ENCODE measurements at regions not wholly inside any gene's neighbourhood (a gene's known extent, or its start where the extent isn't known, plus 50 kb on each side); places are given as distances from the start of the nearest gene placed in this dataset.

GRCh38 chr18:60022671-60023276 is 123.0 kb downstream of the PMAIP1 start:
- Histone ChIP-seq H2AFZ (ENCODE audit: low read length) (no peak overlapping the region), H3K9ac (ENCODE audit: low read depth, low read length, poor library complexity, severe bottlenecking) (no peak overlapping the region), H3K27me3 (ENCODE audit: insufficient read depth, low read length, poor library complexity, severe bottlenecking) (no peaks in the 10 kb centered on the region)

GRCh38 chr18:60021556-60021955 is 121.8 kb downstream of the PMAIP1 start:
- Histone ChIP-seq H3K36me3 (ENCODE audit: insufficient read depth, low read length) (no peaks in the 10 kb centered on the region), H3K27me3 (ENCODE audit: insufficient read depth, low read length, poor library complexity, severe bottlenecking) (no peaks in the 10 kb centered on the region), H3K9ac (ENCODE audit: low read depth, low read length, poor library complexity, severe bottlenecking) (no peak overlapping the region), H3F3A (ENCODE audit: low read depth) (no peaks in the 10 kb centered on the region), H3K9me3 (ENCODE audit: insufficient read depth, low read depth, low read length) (no peaks in the 10 kb centered on the region), H3K4me3 (ENCODE audit: low read length, poor library complexity, severe bottlenecking) (no peak overlapping the region), H3K4me1 (ENCODE audit: insufficient read depth, low read length, poor library complexity, severe bottlenecking) (no peaks in the 10 kb centered on the region), H2AFZ (ENCODE audit: low read length) (no peak overlapping the region), H3K9me2 (replicated peaks; ENCODE audit: low read depth, low read length) (no peaks in the 10 kb centered on the region), H3K79me2 (ENCODE audit: insufficient read depth, low read length) (no peaks in the 10 kb centered on the region), H4K20me1 (ENCODE audit: insufficient read depth, low read length, poor library complexity, severe bottlenecking) (no peaks in the 10 kb centered on the region), H3K4me2 (ENCODE audit: low read depth, low read length, poor library complexity, severe bottlenecking) (no peak overlapping the region)
- no peak for TF ChIP-seq EZH2phosphoT487 (IDR thresholded peaks at IDR 0.05; ENCODE audit: borderline replicate concordance)

More at GRCh38 chr18:60022671-60023276, 123.0 kb downstream of the PMAIP1 start:
- TF ChIP-seq CTCF (conservative IDR thresholded peaks at IDR 0.05; ENCODE audit: low read length) (no peak), EZH2phosphoT487 (IDR thresholded peaks at IDR 0.05; ENCODE audit: borderline replicate concordance) (no peak)
- no peaks in the 10 kb centered on the region for H4K20me1 ChIP-seq (ENCODE audit: insufficient read depth, low read length, poor library complexity, severe bottlenecking)
- H3K9me3 ChIP-seq (ENCODE audit: insufficient read depth, low read depth, low read length) = no peaks in the 10 kb centered on the region
- no peak overlapping the region for H3K4me2 ChIP-seq (ENCODE audit: low read depth, low read length, poor library complexity, severe bottlenecking)
- H3K36me3 ChIP-seq (ENCODE audit: insufficient read depth, low read length) = no peaks in the 10 kb centered on the region
- no peaks in the 10 kb centered on the region for H3K9me2 ChIP-seq (replicated peaks; ENCODE audit: low read depth, low read length)
- no peaks in the 10 kb centered on the region for H3K4me1 ChIP-seq (ENCODE audit: insufficient read depth, low read length, poor library complexity, severe bottlenecking)
- no peak overlapping the region for H3K4me3 ChIP-seq (ENCODE audit: low read length, poor library complexity, severe bottlenecking)
- no peaks in the 10 kb centered on the region for H3K79me2 ChIP-seq (ENCODE audit: insufficient read depth, low read length)
- H3F3A ChIP-seq (ENCODE audit: low read depth) = no peaks in the 10 kb centered on the region

- Histone ChIP-seq H3K27me3 (ENCODE audit: insufficient read depth, low read length, poor library complexity, severe bottlenecking) (no peaks in the 10 kb centered on the region), H3K36me3 (ENCODE audit: insufficient read depth, low read length) (no peaks in the 10 kb centered on the region), H3F3A (ENCODE audit: low read depth) (no peaks in the 10 kb centered on the region), H3K9ac (ENCODE audit: low read depth, low read length, poor library complexity, severe bottlenecking) (no peak overlapping the region), H3K9me2 (replicated peaks; ENCODE audit: low read depth, low read length) (no peaks in the 10 kb centered on the region), H2AFZ (ENCODE audit: low read length) (no peak overlapping the region), H3K79me2 (ENCODE audit: insufficient read depth, low read length) (no peaks in the 10 kb centered on the region), H3K9me3 (ENCODE audit: insufficient read depth, low read depth, low read length) (no peaks in the 10 kb centered on the region), H3K4me2 (ENCODE audit: low read depth, low read length, poor library complexity, severe bottlenecking) (no peak overlapping the region), H4K20me1 (ENCODE audit: insufficient read depth, low read length, poor library complexity, severe bottlenecking) (no peaks in the 10 kb centered on the region), H3K4me1 (ENCODE audit: insufficient read depth, low read length, poor library complexity, severe bottlenecking) (no peaks in the 10 kb centered on the region), H3K4me3 (ENCODE audit: low read length, poor library complexity, severe bottlenecking) (no peak overlapping the region)
- no peak for TF ChIP-seq CTCF (conservative IDR thresholded peaks at IDR 0.05; ENCODE audit: low read length)
- no peak for TF ChIP-seq EZH2phosphoT487 (IDR thresholded peaks at IDR 0.05; ENCODE audit: borderline replicate concordance)
Measured at GRCh38 chr18:60020107-60020925, 120.5 kb downstream of the PMAIP1 start.

Measured in Loucy (cell line).